GM18870 (cell line): ENCODE measurements at regions not wholly inside any gene's neighbourhood (a gene's known extent, or its start where the extent isn't known, plus 50 kb on each side); places are given as distances from the start of the nearest gene placed in this dataset.

Experiments
- ATAC-seq: cut with Tn5 transposase; IDR thresholded peaks from one replicate; pipeline ENCODE4 v1.9.1; 2021; ENCODE audit warnings: moderate library complexity; ENCODE audit not compliant: unreplicated experiment

DNA sequence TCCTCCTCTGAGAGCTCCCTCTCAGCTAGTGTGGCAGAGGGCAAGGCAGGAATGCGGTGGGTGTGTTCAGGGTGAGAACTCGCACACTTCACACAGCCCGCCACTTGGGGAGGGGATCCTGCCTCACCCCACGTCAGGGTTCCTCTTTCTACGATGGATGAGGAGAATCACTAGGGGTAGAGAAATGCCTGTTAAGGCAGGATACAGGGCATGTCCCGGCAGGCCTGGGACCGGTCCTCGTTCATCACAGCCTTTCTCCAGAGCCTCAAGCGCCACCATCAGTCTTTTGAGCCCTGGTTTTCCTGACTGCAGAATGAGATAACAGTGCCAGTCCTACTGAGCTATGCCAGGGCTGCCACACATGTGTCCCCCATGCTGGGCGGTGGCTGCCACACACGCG, 546.7 kb upstream of the ADARB2 start:
- no peak for ATAC-seq

DNA sequence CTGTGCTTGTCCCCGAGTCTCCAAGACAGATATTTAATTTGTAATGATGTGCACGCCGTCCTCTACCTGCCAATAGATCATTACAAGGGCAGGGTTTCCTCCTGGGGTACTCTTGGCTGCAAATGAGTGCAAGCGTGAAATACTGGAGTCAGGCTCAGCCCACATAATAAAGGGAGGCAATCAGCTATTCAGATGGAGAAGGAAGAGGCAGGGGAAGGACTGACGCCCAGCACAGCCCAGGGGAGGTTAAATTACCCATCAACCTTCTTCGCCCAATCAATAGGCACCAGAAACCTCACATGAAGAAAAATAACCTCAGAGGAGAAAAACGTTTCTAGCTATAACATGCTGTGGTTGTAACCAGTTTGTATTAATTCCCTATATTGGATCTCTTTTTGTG, 544.9 kb upstream of the ADARB2 start:
- no peak for ATAC-seq

DNA sequence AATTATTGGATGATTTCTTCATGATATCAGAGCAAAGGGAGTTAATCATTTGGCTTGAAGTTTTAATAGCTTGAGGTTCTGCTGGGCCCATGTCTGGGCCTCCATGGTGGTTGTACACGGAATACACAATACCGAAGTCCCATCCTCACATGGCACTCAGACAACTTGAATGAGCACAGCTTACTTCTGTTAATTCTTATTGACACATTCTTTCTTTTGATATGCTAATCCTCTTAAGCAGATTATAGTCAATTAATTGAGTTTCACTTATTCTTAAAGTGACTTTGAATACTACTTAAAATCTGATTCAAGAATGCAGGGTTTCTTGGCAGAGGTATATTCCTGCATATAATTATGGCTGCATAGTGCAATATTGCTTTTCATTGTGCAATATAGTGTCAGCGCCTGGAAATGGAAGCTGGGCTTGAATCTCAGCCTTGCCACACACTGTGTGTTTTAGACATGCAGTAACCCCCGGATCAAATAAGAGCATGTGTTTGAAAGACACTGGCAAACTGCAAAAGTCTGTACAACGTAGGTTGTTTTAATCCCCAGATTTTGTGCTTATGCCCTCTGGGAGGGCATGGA, 543.5 kb upstream of the ADARB2 start:
- ATAC-seq, result no peak

DNA sequence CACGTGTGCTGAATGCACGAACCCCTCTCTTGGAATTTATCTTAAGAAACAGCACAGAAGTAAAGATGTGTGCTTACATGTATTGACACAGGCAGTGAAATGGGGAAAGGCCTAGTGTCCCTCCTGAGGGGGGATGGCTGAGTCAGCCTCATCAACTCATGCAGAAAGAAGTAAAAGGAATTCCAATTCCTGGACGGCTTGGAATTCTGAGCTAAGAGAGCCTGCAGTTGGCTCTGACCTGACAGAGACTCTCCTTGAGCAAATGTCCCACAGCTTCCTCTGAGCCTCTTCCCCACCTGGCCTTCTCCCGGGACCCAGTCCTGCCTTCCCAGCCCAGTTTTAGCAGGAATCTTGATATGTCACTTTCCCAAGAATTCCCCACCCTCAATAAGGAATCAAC, 542.4 kb upstream of the ADARB2 start:
- ATAC-seq, result no peak

DNA sequence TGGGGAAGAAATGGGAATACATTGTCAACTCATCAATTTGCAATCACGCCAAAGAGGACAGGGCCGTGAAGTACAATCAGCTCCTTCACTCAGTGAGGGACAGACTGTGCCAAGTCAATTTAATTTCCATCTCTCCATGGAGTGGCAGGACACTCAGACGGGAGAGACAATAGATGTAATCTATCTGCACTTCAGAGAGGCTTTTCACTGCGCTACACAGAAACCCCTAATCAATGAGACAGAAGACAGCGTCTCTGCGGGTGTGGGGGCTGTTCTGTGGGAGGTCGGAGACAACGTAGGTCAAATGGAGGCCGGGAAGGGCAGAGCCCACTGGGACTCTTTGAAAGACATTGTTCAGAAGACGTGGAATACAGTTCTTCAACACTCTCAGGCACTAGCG, 541.0 kb upstream of the ADARB2 start:
- no peak for ATAC-seq

DNA sequence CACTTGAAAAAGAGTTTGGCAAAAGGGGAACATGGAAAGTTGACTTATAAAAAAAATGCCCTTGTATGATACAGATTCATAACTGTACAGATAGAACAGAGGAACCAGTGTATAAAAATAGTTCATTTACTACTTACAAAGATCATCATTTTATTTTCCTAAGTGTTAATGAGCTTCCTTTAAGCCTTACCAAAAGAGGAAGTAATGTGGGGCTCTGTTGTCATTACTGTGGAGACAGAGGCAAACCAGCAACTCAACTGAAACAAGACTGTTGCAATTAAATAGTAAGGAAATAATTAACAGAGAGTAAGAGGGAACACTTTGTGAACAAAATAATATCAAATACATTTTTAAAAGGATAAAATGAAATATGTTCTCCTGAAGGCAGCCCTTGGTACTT, 526.2 kb upstream of the ADARB2 start:
- ATAC-seq, result no peak

DNA sequence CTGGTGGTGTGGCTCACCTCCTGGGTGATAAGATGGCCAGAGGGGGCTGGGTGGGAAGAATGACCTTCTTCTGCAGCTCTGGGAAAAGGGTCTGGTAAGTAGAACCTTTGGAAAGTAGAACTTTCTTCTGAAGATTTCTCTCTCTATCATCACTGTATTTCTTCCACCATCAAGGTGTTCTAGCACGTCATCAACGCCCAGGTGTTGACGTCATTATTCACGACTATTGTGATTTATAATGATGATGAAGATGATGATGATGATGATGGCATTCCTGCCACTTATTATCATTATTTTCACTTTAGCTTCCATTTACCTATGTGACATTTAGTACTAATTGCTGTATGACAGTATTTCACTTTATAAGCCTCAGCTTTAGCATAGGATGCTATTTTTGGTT, 525.6 kb upstream of the ADARB2 start:
- ATAC-seq, result no peak

DNA sequence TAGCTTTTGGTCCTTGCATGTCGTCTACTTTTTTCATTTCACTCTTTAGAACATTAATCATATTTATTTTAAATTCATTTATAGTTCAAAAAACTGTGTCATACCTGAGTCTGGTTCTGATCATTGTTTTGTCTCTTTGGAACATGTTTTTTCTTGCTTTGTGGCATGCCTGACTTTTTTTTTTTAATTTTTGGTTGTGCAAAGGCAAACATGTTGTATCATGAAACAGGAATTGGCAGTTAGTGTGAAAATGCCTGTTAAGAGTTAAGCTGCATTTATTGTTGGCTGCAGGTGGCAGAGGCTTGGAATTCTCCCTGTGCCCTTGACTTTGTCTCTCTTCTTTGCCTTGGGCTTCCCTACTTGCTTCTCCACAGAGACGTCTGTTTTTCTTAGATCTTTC, 525.0 kb upstream of the ADARB2 start:
- ATAC-seq, result no peak

DNA sequence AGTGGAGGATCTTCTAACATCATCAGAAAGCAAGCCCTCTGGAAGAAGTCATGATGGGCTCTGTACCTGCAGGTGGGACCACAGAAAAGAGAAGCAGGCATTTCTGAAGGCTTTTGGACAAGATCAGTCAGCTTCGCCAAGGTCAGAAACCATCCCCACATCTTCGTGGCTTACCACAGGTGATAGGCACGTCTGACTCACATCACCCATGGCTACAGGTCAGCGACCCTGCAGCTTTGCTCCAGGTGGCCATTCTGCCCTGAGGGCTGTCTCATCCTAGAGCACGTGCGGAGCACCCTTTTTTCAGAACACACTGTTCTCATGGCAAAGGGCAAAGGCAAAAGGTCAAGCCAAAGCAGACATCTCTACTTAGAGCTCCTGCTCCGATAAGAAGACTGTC, 518.9 kb upstream of the ADARB2 start:
- ATAC-seq, result no peak

DNA sequence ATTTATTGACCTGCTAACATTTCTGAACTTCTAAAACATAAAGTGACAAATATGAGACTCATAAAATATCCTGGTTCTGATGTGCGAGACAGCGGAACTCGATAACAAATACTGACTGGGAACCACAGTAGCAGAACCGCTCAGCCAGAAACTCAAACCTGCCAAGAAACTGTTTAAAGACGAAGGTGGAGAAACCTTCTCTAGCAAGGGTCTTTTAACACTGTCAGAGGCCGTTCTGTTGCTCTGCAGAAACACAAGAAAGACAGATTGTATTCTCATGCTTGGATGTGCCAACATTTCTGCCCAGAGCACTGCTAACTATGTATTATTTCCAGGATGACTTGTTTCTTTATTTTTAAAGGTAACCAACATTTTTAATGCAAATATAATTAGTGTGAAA, 514.8 kb upstream of the ADARB2 start:
- no peak for ATAC-seq

DNA sequence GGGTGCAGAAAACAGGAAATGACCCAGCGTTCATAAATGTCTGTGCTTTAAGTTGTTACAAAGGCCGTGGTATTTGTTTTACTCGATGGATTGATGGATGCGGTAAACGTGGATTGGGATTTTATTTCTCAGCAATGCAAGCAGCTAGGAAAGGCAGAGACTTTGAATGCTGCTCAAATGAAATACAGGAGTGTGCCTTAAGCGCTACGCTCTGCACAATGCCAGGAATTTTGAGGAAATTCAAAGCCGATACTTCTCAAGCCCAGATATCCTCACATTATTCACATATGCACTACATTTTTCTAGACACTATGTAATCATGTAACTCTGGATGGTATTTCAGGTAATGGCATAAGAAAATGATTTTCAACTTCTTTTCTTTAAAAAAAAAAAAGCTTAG, 514.3 kb upstream of the ADARB2 start:
- ATAC-seq, result no peak

DNA sequence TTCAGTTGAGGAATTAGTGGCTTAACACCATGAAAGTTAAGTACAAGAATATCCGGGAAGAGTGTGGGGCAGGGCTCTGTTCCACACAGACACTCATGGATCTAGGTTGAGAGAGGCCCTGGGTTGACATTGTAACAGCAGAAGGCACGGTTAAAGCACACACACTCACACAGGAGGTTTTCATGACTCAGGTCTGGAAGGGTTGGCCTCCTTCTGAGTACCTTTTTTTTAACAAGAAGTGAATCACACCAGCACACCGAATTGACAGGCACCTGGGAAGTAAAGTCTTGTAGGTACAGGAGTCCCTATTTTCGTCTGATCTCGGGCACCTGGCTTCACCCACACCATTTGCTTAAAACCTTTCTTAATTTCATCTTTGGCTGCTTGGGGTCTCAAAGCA, 509.4 kb upstream of the ADARB2 start:
- ATAC-seq, result no peak

DNA sequence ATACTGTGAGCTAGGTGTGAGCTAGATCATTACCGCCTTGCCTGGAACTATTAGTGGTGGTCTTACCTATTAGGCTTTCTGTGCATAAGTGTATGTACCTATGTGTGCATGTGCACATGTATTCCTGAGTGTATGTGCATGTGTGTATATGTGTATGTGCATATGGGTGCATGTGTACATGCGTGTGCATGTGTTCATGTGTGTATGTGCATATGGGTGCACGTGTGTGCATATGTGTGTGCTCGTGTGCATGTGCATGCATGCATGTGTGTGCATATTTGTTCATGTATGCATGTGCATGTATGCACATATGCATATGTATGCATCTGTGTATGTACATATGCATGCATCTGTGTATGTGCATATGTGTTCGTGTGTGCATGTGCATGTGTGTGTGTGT, 508.3 kb upstream of the ADARB2 start:
- ATAC-seq, result no peak

DNA sequence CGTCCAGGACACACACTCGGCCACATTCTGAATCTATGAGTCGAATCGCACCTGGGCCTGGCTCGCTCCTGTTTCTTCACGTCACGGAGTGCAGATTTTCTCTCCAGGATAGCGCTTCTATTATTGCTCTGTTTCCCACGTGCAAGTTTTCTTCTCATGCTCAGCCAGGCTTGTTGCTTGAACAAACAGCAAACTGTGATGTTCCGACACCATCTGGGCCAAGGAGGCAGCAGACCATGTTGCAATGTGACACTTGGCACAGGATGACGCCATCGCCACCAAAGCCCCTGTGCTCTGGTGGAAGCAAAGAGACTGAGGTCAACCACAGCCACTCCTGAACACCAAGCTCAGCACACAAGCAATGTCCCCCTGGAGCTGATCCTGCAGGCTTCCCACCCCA, 507.1 kb upstream of the ADARB2 start:
- ATAC-seq, result no peak

DNA sequence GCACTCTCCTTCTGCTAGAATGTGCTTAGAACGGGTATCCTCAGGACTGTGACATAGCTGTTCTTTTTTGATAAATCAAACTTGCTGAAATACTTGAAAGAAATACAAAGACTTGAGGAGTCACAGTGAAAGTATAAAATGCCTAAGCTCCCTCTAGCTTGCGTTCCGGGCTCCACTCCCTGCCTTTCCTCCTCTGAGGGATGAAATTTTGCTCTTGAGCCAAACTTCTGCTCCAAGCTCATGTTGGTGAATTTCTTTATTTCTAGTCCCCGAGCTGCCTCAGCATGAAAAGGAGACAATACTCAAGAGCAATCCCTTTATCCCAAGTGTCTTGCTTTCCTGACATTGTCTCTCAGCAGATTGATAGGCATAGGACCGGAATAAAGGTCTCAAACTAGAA, 499.6 kb upstream of the ADARB2 start:
- no peak for ATAC-seq

DNA sequence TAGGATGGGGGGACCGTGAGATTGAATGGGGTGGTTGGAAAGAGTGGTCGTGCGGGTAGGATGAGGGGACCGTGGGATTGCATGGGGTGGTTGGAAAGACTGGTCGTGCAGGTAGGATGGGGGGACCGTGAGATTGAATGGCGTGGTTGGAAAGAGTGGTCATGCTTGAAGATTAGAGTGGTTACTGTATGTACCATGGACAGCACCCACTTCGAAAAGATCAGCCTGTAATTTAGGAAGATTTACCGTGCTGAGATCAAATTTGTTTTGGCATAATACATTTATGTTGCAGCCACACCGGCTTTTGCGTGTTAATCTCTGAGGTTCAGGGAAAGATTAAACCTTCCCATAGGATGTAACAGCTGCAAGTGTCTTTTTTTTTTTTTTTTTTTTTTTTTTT, 495.2 kb upstream of the ADARB2 start:
- ATAC-seq, result no peak

DNA sequence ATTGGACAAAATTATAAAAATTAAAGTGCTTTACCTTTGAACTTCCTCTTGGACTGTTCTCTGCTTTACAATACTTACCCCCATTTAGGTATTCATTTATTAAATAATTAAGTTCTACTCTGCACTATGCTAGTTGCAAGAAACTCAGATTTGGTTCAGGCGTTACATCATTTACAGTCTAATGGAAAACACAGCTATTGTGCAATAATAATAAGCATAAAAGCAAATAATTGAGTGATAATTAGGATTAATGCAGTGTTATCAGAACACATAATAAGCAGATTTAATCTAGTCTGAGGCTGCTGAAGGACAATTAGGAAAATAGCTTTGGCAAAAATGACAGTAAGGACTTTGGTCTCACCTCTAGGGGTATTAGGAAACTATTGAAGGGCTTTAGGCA, 493.2 kb upstream of the ADARB2 start:
- no peak for ATAC-seq

DNA sequence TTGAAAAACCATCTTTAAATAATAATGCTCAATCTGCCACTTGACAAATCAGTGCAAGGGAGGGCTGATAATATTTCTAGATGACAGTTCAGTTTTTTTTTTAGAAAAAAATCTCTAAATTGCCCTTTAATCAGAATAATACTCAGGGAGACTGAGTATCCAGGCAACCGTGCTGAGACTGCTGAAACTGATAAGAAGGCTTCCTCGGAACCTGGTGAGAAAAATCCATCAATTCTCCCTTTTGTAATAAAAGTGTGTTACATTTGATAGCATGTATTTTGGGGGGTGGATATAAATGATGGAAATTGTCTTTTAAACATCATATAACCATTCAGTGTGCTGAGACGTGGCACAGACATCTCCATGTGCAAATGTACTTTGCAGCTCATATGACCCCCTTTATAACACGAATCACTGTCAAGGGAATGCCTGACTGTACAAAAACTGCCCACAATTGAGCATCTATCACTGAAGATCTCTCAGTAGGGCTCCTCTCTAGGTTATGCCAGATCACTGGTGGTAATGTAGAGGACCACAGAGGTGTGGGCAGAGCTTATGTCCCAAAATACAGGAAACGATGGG, 491.1 kb upstream of the ADARB2 start:
- no peak for ATAC-seq

DNA sequence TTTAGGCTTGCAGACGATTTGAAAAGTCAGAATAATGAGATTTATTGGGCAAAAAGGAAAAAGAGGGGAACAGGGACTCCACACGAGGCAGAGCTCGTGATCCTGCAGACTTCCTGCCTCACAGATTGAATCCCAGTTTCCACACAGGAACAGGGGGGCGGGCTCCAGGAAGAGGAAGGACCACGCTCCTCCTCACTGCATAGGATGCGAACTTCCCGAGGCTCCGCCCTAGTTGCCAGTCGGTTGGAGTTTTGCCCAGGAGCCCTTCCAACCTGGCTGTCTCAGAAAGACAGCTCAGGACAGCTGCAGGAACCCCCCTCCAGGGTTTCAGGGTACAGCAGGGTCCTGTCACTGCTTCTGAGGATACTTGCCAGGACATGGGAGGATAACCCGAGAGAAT, 488.3 kb upstream of the ADARB2 start:
- no peak for ATAC-seq

DNA sequence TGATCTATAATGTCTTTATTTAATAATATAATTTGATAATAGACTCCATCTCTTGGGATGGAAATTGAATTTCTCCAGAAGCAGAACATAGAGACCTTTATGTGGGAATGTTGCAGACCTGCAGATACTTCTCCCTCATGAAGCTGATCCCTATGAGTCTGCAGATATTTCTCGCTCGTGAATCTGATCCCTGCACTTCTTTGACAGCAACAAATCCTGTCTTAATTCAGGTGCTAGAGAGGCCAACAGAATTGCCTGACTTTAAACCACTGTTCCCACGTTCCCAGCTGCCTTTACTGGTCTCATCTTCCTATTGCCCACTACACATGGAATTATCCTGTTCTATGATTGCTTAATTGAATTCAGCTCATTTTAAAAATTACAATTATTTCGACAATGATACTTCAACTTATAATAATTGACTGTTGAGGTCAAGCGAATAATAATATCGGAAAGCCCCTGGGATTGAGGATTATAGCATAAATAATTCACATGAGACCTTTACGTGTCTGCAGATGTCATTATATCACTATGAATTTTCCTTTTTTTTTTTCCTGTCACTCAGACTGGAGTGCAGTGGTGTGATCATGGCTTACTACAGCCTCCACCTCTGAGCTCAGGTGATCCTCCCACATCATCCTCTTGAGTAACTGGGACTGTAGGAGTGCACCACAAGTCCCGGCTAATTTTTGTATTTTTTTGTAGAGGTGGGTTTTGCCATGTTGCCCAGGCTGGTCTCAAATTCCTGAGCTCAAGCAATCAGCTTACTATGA, 486.4 kb upstream of the ADARB2 start:
- no peak for ATAC-seq

DNA sequence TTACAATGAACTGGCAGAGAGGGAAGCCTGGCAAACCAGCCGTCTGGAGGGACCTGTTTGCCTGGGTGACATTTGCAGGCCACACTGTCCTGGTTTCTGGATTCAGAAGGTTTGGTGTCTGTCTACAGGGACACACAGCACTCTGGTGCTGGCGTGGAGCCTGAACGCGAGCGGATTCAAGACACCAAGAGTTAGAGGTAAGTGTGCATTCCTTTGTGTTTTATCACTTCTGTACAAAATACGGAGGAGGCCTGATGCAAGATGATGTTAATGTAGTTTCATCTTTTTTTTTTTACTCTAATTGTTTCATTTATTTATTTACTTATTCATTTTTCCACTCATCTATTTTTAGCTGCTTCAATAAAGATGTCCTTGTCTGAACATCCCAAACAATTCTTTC, 485.3 kb upstream of the ADARB2 start:
- no peak for ATAC-seq

DNA sequence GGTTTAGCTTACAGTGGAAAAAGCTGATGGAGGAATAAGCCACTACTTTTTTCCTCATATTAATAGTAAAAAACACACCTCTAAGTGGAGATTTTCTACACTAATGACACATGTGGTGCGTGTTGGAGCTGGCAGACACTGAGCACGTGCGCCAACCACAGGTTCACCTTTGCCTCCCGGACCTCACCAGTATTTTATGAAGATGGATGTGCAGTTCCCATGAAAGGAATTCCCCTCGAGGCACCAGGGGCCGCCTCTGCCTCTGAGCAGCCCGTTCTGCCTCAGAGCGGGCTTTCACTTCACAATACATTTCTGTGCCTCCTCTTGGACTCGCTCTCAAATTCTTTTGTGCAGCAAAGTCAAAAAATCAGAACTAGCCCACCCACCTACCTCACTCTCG, 477.5 kb upstream of the ADARB2 start:
- no peak for ATAC-seq

DNA sequence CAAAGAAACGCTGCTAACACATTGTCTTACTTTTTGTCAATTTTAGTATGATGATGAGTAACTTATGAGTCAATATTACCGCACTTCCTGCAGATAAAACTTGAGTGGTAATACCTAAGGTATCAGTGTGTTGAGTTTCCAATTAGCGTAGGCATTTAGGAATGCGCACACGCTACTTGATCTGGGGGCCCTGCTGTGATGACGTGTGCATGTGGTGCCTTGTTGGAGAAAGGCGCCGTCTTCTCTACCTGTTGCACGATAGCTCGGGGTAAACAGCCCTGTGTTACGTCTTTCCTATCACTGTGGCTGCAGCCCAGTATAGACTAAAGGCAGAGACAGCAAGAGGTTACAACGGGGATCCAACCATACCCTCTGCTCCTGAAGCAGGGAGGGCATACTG, 476.8 kb upstream of the ADARB2 start:
- no peak for ATAC-seq
